CD8-positive, alpha-beta memory T cell (primary cell): ENCODE measurements at regions not wholly inside any gene's neighbourhood (a gene's known extent, or its start where the extent isn't known, plus 50 kb on each side); places are given as distances from the start of the nearest gene placed in this dataset.

Experiments used
- CTCF ChIA-PET: fragments of 350-600 bp; sonication (Branson Sonifier 250); formaldehyde crosslinking; loops from one replicate; lab custom pipeline; 2021; ENCODE audit warnings: antibody characterized with exemption; lab: Charles Lee
- POLR2A ChIA-PET: fragments of 350-600 bp; sonication (Branson Sonifier 250); formaldehyde crosslinking; loops from one replicate; lab custom pipeline; 2021; ENCODE audit warnings: antibody characterized with exemption; lab: Charles Lee
- DNase-seq, 5 donors: peaks; one replicate each; pipeline versions ENCODE4 v3.0.0 to v3.0.0-alpha.2; 2020 to 2022; ENCODE audit warnings: mixed read lengths in 1 of 5
- H3K27ac ChIP-seq: one replicate; pipeline ENCODE4 v1.7.0; 2013; ENCODE audit warnings: low read depth, mild to moderate bottlenecking, low read length, moderate library complexity
- H3K27me3 ChIP-seq: 2 replicates; pipeline ENCODE4 v1.7.0; 2013; ENCODE audit warnings: low read length, mild to moderate bottlenecking; ENCODE audit not compliant: insufficient read depth, poor library complexity, severe bottlenecking
- H3K36me3 ChIP-seq: 2 replicates; pipeline ENCODE4 v1.7.0; 2013; ENCODE audit warnings: mild to moderate bottlenecking, low read length, moderate library complexity; ENCODE audit not compliant: insufficient read depth
- H3K4me1 ChIP-seq: 2 replicates; pipeline ENCODE4 v1.7.0; 2013; ENCODE audit warnings: mild to moderate bottlenecking, low read length, moderate library complexity; ENCODE audit not compliant: insufficient read depth
- H3K4me3 ChIP-seq: 2 replicates; pipeline ENCODE4 v1.7.0; 2013; ENCODE audit warnings: mild to moderate bottlenecking, low read length
- H3K9me3 ChIP-seq: 2 replicates; pipeline ENCODE4 v1.7.0; 2013; ENCODE audit warnings: mild to moderate bottlenecking, low read length
- H3K27ac Mint-ChIP-seq, 8 donors: one replicate each; pipeline ENCODE4 v1.8.0; 2020 to 2021; ENCODE audit warnings: mixed read lengths in 8 of 8, mild to moderate bottlenecking in 6 of 8, inconsistent platforms in 3 of 8, moderate library complexity in 3 of 8
- H3K27me3 Mint-ChIP-seq, 2 donors: one replicate each; pipeline ENCODE4 v1.8.0; 2020 to 2021; ENCODE audit warnings: mixed read lengths in 2 of 2, mild to moderate bottlenecking in 1 of 2, moderate library complexity in 1 of 2
- H3K36me3 Mint-ChIP-seq, 3 donors: one replicate each; pipeline ENCODE4 v1.8.0; 2020 to 2021; ENCODE audit warnings: mixed read lengths in 3 of 3, inconsistent platforms in 1 of 3, mild to moderate bottlenecking in 1 of 3
- H3K4me1 Mint-ChIP-seq, 3 donors: one replicate each; pipeline ENCODE4 v1.8.0; 2020 to 2021; ENCODE audit warnings: mixed read lengths in 3 of 3, inconsistent platforms in 1 of 3, mild to moderate bottlenecking in 1 of 3
- H3K4me3 Mint-ChIP-seq, 7 donors: one replicate each; pipeline ENCODE4 v1.8.0; 2020 to 2021; ENCODE audit warnings: mixed read lengths in 7 of 7, mild to moderate bottlenecking in 6 of 7, moderate library complexity in 4 of 7, inconsistent platforms in 2 of 7
- H3K9me3 Mint-ChIP-seq, 5 donors: one replicate each; pipeline ENCODE4 v1.8.0; 2020 to 2022; ENCODE audit warnings: mixed read lengths in 5 of 5, mild to moderate bottlenecking in 3 of 5, moderate library complexity in 2 of 5, inconsistent platforms in 1 of 5

DNA sequence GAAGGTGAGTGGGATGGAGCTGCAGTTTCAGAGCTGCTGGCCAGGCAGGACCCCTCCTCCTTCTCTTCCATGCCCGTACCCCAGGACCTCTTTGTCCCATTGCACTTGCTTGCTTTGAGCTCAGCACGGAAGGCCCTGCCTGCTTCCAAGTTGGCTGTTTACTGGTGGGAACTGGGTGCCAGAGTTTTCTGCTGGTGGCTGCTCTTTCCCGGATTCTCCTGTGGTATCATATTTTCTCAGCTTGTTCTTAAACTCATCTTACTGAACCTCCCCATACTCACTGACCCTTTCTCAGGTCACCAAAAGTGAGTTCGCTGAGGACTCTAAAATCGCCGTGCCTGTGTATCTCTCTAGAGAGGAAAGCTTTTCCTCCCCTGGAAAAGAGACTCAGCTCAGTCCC, 297.7 kb upstream of the TNP1 start:
- Histone ChIP-seq H3K27ac (no peak overlapping the region), H3K9me3 (no peaks in the 10 kb centered on the region), H3K36me3 (no peaks in the 10 kb centered on the region), H3K4me3 (no peak overlapping the region), H3K27me3 (no peaks in the 10 kb centered on the region), H3K4me1 (no peaks in the 10 kb centered on the region)
- Mint-ChIP-seq H3K9me3 (peaks cover 0 to 7% (median 0%) of the 10 kb centered on the region in 5 donors), H3K27ac (no peak overlapping the region), H3K27me3 (peaks cover 2 to 13% of the 10 kb centered on the region in 2 donors), H3K4me1 (peaks cover 7 to 15% (median 12%) of the 10 kb centered on the region in 3 donors), H3K36me3 (no peaks in the 10 kb centered on the region), H3K4me3 (no peak overlapping the region)
- CTCF ChIA-PET: no interaction called here
- no peak for DNase-seq
- POLR2A ChIA-PET: no interaction called here

DNA sequence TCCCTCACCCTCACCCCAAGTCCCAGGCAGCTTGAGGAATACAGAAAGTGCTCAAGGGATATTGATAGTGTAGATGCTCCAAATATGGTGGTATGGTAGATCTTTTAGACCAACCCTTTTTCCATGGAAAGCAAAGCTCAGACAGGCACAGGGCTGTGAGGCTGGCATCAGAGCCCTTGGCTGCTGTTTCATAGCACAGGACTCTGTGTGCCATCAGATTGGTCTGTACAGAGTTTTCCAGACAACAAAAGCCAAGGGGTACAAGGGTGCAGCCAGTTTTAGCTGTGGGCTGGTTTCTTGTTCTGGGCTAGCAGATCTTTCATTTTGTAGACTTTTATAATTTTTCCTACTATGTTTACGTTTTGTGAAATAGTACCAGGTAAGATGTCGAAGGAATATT, 296.9 kb upstream of the TNP1 start:
- Mint-ChIP-seq H3K27me3 (peaks cover 2 to 13% of the 10 kb centered on the region in 2 donors), H3K9me3 (peaks cover 0 to 7% (median 0%) of the 10 kb centered on the region in 5 donors), H3K4me1 (peaks cover 3 to 7% (median 4%) of the 10 kb centered on the region in 3 donors), H3K27ac (no peak overlapping the region), H3K36me3 (no peaks in the 10 kb centered on the region), H3K4me3 (no peak overlapping the region)
- CTCF ChIA-PET: no interaction called here
- Histone ChIP-seq H3K4me1 (no peaks in the 10 kb centered on the region), H3K27ac (no peak overlapping the region), H3K9me3 (no peaks in the 10 kb centered on the region), H3K27me3 (no peaks in the 10 kb centered on the region), H3K4me3 (no peak overlapping the region), H3K36me3 (no peaks in the 10 kb centered on the region)
- no peak for DNase-seq
- POLR2A ChIA-PET: no interaction called here

DNA sequence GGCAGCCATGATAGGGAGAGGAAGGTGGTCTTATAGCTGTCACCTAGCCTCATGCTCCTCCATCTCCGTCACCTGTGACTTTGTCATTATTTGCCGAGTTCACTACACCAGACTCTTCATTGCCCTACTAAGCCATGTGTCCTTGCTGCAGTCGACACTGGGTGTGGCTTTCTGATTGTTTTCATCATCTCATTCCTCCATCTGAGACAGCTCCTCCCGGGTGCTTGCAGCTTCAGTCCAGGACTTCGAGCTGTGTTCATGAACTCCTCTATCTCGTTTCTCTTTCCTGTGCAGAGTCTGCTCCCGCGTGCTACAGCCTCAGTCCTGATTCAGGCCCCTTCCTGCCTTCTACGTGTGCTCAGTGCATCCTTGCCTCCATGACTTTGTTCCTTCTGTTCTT, 295.1 kb upstream of the TNP1 start:
- ChIA-PET CTCF (no interaction called here), POLR2A (no interaction called here)
- no peaks in the 10 kb centered on the region for H3K9me3 ChIP-seq
- H3K4me1 ChIP-seq: no peaks in the 10 kb centered on the region
- Mint-ChIP-seq H3K36me3 (no peaks in the 10 kb centered on the region), H3K9me3 (peaks cover 0 to 6% (median 0%) of the 10 kb centered on the region in 5 donors), H3K4me1 (no peaks in the 10 kb centered on the region), H3K4me3 (no peak overlapping the region), H3K27me3 (peaks cover 4 to 7% of the 10 kb centered on the region in 2 donors), H3K27ac (no peak overlapping the region)
- no peaks in the 10 kb centered on the region for H3K27me3 ChIP-seq
- H3K27ac ChIP-seq: no peak overlapping the region
- no peaks in the 10 kb centered on the region for H3K36me3 ChIP-seq
- DNase-seq: no peak
- no peak overlapping the region for H3K4me3 ChIP-seq

DNA sequence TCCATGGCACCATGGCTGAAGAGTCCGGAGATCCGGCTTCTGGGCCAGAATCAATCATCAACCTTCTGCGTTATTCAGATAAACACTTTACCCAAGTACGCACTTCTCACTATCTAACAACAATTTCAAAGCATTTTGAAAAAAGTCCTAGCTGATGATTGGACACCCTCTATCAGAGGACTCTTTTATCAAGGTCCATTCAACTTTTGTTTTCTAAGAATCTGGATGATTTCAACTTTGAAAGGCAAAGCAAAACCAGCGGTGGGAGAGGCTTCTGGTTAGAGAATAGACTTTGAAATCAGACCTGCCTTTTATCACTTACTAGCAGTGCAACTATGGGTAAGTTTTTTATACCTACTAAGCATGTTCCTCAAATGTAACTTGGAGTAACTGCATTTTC, 293.6 kb upstream of the TNP1 start:
- Histone ChIP-seq H3K9me3 (no peaks in the 10 kb centered on the region), H3K27ac (no peak overlapping the region), H3K4me3 (no peak overlapping the region), H3K4me1 (no peaks in the 10 kb centered on the region), H3K36me3 (no peaks in the 10 kb centered on the region), H3K27me3 (no peaks in the 10 kb centered on the region)
- H3K36me3 Mint-ChIP-seq: no peaks in the 10 kb centered on the region
- ChIA-PET CTCF (no interaction called here), POLR2A (no interaction called here)
- H3K4me3 Mint-ChIP-seq: no peak overlapping the region
- H3K4me1 Mint-ChIP-seq: no peaks in the 10 kb centered on the region
- no peak overlapping the region for H3K27ac Mint-ChIP-seq
- peaks cover 4 to 10% of the 10 kb centered on the region in 2 donors for H3K27me3 Mint-ChIP-seq
- no peak for DNase-seq
- peaks cover 0 to 5% (median 0%) of the 10 kb centered on the region in 5 donors for H3K9me3 Mint-ChIP-seq

DNA sequence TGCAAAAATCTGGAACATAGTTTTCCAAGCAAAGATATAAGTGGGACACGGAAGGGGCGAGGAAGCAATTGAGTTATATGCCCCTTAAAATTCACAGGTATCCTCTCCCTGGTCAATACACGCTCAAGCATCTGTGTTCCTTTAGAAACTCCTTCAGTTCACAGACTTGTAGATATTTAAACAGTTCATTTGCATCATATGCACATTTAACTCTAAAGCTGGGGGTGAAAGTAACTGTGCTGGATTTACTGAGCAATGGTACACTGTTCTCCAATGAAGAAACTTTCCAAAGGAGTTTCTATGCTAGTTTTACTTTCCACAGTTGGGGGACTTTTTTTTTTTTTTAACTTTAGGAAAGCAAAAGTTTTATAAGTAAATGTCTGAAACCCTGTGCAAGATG, 293.0 kb upstream of the TNP1 start:
- Histone ChIP-seq H3K36me3 (no peaks in the 10 kb centered on the region), H3K27me3 (no peaks in the 10 kb centered on the region), H3K4me1 (no peaks in the 10 kb centered on the region), H3K9me3 (no peaks in the 10 kb centered on the region), H3K4me3 (no peak overlapping the region), H3K27ac (no peak overlapping the region)
- Mint-ChIP-seq H3K27ac (no peak overlapping the region), H3K4me1 (no peaks in the 10 kb centered on the region), H3K36me3 (no peaks in the 10 kb centered on the region), H3K9me3 (peaks cover 0 to 5% (median 0%) of the 10 kb centered on the region in 5 donors), H3K27me3 (peaks cover 4 to 8% of the 10 kb centered on the region in 2 donors), H3K4me3 (no peak overlapping the region)
- ChIA-PET CTCF (no interaction called here), POLR2A (no interaction called here)
- DNase-seq: no peak

DNA sequence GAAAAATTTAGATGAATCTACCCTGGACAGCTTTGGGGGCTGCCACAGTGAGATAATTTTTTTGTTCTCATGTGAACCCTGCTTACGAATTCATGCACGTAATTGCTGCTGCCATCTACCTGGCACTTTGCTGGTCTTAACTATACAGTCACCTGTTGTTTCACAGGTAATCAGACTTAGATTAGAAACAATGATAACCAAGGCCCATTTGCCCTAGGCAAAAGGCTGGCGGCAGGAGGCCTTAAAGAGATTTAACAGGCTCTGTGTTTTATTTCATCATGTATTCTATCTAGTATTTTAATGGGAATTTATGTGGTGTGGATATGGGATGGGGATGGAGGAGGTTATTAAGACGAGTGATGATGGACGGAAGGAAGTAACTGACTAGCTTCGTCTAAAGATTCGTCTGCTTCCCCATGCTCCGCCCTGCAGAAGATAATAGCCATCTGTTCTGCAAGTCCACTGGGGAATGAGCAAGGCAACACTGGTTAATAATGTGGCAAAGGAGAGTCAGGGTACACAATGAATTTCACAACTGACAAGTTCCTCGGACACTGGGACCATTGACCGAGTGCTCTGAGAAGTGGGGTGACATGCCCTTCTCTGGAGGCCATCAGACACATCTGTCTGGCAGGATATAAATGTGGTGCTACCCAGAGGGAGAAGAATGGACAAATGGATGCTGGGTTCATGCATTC, 291.8 kb upstream of the TNP1 start:
- no peak for DNase-seq
- H3K4me1 Mint-ChIP-seq: no peaks in the 10 kb centered on the region
- ChIA-PET POLR2A (no interaction called here), CTCF (no interaction called here)
- no peak overlapping the region for H3K27ac Mint-ChIP-seq
- no peak overlapping the region for H3K27ac ChIP-seq
- peaks cover 0 to 5% (median 0%) of the 10 kb centered on the region in 5 donors for H3K9me3 Mint-ChIP-seq
- no peak overlapping the region for H3K4me3 ChIP-seq
- no peak overlapping the region for H3K4me3 Mint-ChIP-seq
- H3K4me1 ChIP-seq: no peaks in the 10 kb centered on the region
- no peaks in the 10 kb centered on the region for H3K36me3 Mint-ChIP-seq
- no peaks in the 10 kb centered on the region for H3K36me3 ChIP-seq
- peaks cover 8 to 12% of the 10 kb centered on the region in 2 donors for H3K27me3 Mint-ChIP-seq
- no peaks in the 10 kb centered on the region for H3K9me3 ChIP-seq
- H3K27me3 ChIP-seq: no peaks in the 10 kb centered on the region

DNA sequence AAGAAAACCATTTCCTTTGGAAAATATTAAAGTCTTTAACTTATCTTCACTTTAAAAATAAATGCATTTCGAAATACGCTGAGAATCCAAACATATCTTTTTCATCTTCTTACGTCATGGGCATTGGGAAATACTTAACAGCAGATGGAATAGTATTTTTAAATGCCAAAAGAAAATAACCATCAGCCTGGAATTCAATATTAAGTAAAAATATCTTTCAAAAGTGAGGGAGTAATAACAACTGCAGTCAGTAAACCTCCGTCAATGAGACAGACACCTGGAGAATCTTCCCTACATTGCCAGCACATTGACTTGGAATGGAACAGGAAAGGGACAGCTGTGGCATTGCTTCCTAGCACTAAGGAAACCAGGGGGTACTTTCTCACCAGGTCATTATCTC, 290.4 kb upstream of the TNP1 start:
- Mint-ChIP-seq H3K4me1 (no peaks in the 10 kb centered on the region), H3K36me3 (no peaks in the 10 kb centered on the region), H3K27ac (no peak overlapping the region), H3K27me3 (peaks cover 10 to 12% of the 10 kb centered on the region in 2 donors), H3K4me3 (no peak overlapping the region), H3K9me3 (peaks cover 0 to 5% (median 0%) of the 10 kb centered on the region in 5 donors)
- Histone ChIP-seq H3K4me3 (no peak overlapping the region), H3K4me1 (no peaks in the 10 kb centered on the region), H3K36me3 (no peaks in the 10 kb centered on the region), H3K9me3 (no peaks in the 10 kb centered on the region), H3K27ac (no peak overlapping the region), H3K27me3 (no peaks in the 10 kb centered on the region)
- DNase-seq: no peak
- ChIA-PET POLR2A (no interaction called here), CTCF (no interaction called here)

DNA sequence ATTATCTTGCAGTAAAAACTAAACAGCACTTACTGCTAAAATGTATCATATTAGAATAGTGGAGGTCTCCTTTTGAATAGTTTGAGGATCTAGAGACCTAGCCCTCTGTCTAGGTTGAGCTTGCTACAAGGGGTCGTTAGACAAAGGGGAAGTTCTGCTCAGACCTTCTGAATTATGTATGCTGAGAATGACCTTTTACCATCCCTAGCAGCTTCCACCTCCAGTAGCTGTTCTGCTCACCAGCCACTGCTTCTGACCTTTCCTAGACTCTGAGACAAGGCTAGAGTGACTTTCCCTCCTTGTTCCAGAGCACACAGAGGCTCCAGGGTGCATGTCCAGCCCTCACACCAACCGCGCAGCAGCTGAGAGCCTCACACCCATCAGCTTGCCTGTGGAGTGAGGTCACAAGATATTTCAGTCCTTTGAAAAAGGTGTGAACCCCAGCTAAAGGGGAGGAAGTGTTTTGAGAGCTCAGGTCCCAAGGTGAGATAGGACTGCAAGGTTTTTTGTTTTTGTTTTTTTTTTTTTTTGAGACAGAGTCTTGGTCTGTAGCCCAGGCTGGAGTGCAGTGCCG, 289.3 kb upstream of the TNP1 start:
- POLR2A ChIA-PET: no interaction called here
- no peaks in the 10 kb centered on the region for H3K4me1 ChIP-seq
- DNase-seq: no peak
- CTCF ChIA-PET: no interaction called here
- Mint-ChIP-seq H3K27ac (no peak overlapping the region), H3K4me3 (no peak overlapping the region), H3K36me3 (no peaks in the 10 kb centered on the region), H3K4me1 (no peaks in the 10 kb centered on the region), H3K9me3 (peaks cover 0 to 8% (median 2%) of the 10 kb centered on the region in 5 donors), H3K27me3 (peaks cover 10 to 12% of the 10 kb centered on the region in 2 donors)
- no peak overlapping the region for H3K27ac ChIP-seq
- no peaks in the 10 kb centered on the region for H3K27me3 ChIP-seq
- H3K4me3 ChIP-seq: no peak overlapping the region
- H3K36me3 ChIP-seq: no peaks in the 10 kb centered on the region
- no peaks in the 10 kb centered on the region for H3K9me3 ChIP-seq
